ENCODE measurements at regions not wholly inside any gene's neighbourhood (a gene's known extent, or its start where the extent isn't known, plus 50 kb on each side); places are given as distances from the start of the nearest gene placed in this dataset.
"Not testable (repeated sequence)": the region's sequence is repeated elsewhere in the genome, so short reads cannot be mapped to it uniquely, and the experiment has no call there.

DNA sequence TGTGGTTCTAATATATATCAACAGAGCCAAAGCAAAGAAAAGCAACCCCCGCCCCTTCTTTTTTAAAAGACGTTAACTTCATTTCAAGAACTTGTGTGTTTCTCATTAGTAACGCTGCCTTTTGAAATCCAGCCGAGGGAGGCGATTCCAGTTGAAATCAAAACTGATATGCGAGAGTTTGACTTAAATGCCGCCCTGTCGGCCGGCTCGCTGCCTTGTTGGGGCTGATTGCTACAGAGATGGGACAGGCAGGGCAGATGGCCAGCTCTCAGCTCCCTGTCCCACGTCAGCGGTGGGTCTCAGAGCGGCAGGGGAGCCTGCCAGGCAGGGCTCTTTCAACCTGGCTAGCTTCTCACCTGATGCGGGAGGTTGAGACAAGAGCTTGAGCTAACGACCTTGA, 51.9 kb upstream of the ALX4 start:
- Mint-ChIP-seq H3K27me3 (peaks cover 12% of the 10 kb centered on the region), H3K4me1 (no peaks in the 10 kb centered on the region), H3K27ac (no peak overlapping the region), H3K4me3 (no peak overlapping the region), H3K9me3 (no peaks in the 10 kb centered on the region), H3K36me3 (no peaks in the 10 kb centered on the region)
- no peak for DNase-seq

DNA sequence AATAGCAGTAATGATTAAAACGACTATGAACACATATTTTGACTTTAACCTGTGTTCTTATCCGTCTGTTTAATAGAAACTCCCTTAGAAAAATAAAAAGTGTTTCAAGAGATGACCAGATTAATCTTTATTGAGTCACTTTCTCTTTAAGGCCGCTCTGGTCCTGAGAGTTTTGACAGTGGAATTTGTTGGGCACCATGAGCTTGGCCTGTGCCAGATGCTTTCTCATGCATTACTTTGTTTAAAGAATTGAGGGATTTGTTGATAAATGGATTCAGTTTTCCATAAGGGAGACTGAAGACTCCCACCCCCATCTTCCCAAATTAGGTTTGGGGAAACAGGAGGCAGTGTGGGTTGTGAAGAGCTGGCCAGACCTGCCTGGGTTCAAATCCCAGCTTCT, 53.2 kb upstream of the ALX4 start:
- H3K4me1 Mint-ChIP-seq: no peaks in the 10 kb centered on the region
- no peaks in the 10 kb centered on the region for H3K9me3 Mint-ChIP-seq
- H3K27me3 Mint-ChIP-seq: peaks cover 8% of the 10 kb centered on the region
- H3K27ac Mint-ChIP-seq: no peak overlapping the region
- no peak for DNase-seq
- no peak overlapping the region for H3K4me3 Mint-ChIP-seq
- H3K36me3 Mint-ChIP-seq: no peaks in the 10 kb centered on the region

DNA sequence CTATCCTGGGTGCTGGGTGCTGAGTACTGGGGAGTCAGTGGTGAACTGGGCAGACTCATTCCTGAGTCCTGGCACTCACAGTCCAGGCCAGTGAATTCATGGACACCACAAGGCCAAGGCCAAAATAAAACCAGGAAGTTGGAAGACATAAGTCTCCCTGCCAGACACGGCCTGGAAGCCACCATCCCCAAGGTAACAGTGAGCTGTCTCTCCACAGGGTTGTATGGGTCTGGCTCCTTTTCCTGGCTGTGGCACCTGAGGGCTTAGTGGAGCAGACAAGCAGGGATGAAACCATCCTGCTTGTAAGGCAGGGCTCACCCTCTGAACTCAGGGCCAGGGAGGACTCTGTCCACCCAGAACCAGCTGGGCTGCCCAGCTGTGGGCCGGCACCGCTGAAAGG, 54.7 kb upstream of the ALX4 start:
- Mint-ChIP-seq H3K27me3 (peaks cover 2% of the 10 kb centered on the region), H3K4me3 (no peak overlapping the region), H3K4me1 (no peaks in the 10 kb centered on the region), H3K36me3 (no peaks in the 10 kb centered on the region), H3K9me3 (no peaks in the 10 kb centered on the region), H3K27ac (no peak overlapping the region)
- no peak for DNase-seq

DNA sequence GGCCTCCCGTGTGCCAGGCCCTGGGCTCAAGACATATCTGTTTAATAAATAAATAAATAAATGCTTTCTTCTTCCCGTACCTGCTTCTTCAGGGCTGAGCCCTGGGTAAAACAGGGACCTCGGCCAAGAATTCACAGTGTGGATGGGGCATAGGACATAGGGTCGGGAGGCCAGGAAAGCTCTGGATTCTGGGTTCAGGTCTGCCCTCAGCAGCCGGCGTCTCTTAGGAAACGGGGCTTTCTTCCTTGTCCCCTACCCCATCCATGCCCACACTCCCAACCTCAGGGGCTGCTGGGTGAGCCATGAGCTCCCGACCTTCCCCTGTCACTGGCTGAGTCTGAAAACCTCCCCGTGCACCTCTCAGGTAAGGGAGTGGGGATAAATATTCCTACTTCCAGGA, 55.7 kb upstream of the ALX4 start:
- H3K36me3 Mint-ChIP-seq: no peaks in the 10 kb centered on the region
- no peak for DNase-seq
- no peaks in the 10 kb centered on the region for H3K4me1 Mint-ChIP-seq
- H3K9me3 Mint-ChIP-seq: no peaks in the 10 kb centered on the region
- H3K27me3 Mint-ChIP-seq: peaks cover 6% of the 10 kb centered on the region
- H3K27ac Mint-ChIP-seq: no peak overlapping the region
- no peak overlapping the region for H3K4me3 Mint-ChIP-seq

DNA sequence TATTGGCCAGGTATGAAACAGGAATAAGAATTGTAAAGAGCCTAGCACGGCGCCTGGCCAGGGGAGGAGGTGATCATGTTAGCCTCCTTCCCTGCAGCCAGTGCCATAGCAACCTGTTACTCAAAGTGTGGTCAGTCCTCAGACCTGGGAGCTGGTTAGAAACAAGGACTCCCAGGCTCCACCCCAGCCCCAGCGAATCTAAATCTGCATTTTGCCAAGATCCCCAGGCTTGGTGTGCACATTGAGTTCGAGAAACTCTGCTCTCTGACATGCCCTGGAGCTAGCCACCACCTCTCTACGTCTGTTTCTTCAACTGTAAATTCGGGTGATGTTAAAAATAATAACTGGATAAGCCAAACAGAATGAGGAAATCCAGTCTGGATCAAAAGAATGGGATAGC, 56.1 kb upstream of the ALX4 start:
- H3K9me3 Mint-ChIP-seq: no peaks in the 10 kb centered on the region
- DNase-seq: no peak
- no peak overlapping the region for H3K27ac Mint-ChIP-seq
- H3K4me3 Mint-ChIP-seq: no peak overlapping the region
- H3K36me3 Mint-ChIP-seq: no peaks in the 10 kb centered on the region
- H3K4me1 Mint-ChIP-seq: no peaks in the 10 kb centered on the region
- H3K27me3 Mint-ChIP-seq: peaks cover 6% of the 10 kb centered on the region

DNA sequence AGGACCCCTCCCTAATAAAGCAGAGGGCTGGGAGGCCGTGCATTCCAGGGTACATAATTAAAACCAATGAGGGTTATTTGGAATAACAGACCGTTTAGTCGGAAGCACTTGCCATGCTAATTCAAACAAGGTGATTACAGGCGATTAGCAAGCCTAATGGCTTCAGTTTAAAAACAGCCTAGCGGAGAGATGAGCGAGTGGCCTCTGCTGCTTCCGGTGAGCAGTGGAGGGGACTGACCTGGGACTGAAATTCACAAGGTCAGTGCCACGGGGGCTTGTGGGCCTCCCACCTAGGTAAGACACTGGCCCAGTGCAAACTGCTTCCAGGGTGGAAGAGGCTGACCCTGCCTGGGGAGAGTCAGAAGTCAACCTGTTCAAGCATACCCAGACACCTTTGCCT, 56.8 kb upstream of the ALX4 start:
- Mint-ChIP-seq H3K4me1 (no peaks in the 10 kb centered on the region), H3K27ac (no peak overlapping the region), H3K4me3 (no peak overlapping the region), H3K27me3 (peaks cover 6% of the 10 kb centered on the region), H3K36me3 (no peaks in the 10 kb centered on the region), H3K9me3 (peaks cover 2% of the 10 kb centered on the region)
- DNase-seq: no peak

DNA sequence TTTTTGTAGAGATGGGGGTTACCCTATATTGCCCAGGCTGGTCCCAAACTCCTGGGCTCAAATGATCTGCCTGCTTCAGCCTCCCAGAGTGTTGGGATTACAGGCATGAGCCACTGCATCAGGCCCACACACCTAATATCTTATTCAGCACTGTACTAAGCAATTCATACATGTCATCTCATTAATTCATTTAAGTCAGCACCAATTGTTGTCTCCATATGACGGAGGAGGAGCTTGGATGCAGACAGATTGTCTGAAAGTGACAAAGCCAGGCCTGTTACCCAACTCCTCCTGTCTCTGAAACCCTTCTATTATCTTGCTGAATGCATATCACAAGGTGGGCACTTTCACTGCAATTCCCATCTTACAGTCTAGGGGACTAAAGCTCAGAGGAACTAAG, 57.5 kb upstream of the ALX4 start:
- peaks cover 6% of the 10 kb centered on the region for H3K27me3 Mint-ChIP-seq
- H3K4me3 Mint-ChIP-seq: no peak overlapping the region
- H3K4me1 Mint-ChIP-seq: no peaks in the 10 kb centered on the region
- no peak overlapping the region for H3K27ac Mint-ChIP-seq
- DNase-seq: no peak
- H3K36me3 Mint-ChIP-seq: no peaks in the 10 kb centered on the region
- H3K9me3 Mint-ChIP-seq: peaks cover 2% of the 10 kb centered on the region

DNA sequence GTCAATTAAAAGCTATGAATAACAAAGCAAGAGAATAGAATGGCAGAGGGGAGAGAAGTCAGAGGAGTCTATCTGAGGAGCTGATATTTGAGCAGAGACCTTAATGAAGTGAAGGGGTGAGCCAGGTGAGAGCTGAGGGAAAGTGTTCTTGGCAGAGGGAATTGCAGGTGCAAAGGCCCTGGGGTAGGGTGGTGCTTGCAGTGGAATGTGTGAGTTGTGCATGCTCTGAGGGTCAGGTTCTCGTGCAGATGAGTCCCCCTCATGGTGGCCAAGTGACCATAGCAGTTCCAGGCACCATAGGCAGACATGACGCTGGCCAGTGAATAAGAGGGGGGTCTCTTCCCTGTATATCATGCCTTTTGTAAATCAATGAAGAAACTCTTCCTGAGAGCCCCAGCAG, 58.9 kb upstream of the ALX4 start:
- H3K36me3 Mint-ChIP-seq: no peaks in the 10 kb centered on the region
- peaks cover 6% of the 10 kb centered on the region for H3K27me3 Mint-ChIP-seq
- H3K27ac Mint-ChIP-seq: no peak overlapping the region
- no peak for DNase-seq
- H3K9me3 Mint-ChIP-seq: peaks cover 2% of the 10 kb centered on the region
- no peaks in the 10 kb centered on the region for H3K4me1 Mint-ChIP-seq
- no peak overlapping the region for H3K4me3 Mint-ChIP-seq

DNA sequence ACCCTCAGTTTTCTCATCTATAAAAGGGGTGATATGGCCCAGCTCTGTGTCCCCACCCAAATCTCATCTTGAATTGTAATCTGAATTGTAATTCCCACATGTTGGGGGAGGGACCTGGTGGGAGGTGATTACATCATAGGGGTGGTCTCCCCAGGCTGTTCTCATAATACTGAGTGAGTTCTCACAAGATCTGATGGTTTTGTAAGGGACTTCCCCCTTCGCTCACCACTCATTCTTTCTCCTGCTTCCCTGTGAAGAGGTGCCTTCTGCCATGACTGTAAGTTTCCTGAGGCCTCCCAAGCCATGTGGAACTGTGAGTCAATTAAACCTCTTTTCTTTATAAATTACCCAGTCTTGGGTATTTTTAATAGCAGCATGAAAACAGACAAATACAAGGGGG, 61.1 kb upstream of the ALX4 start:
- H3K9me3 Mint-ChIP-seq, DNase-seq, H3K27ac Mint-ChIP-seq, H3K4me1 Mint-ChIP-seq, H3K36me3 Mint-ChIP-seq, H3K27me3 Mint-ChIP-seq, H3K4me3 Mint-ChIP-seq: not testable (repeated sequence)

DNA sequence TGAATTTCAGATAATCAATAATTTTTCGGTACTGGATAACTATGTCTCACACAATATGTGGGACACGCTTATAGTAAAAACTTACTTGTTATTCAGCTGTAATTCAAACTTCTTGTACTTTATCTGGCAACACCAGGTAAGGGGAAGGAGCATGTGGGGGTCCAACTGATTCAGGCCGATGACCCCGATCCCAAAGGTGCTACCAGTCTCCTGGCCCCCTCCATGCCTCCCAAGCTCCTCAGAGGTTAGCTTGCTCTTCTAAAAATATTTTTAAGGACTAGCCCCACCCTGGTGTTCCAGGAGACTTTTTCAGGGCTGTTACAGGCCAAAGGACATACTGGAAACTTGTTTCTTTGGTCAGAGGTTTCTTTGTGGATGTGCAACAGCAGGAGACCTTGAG, 61.8 kb upstream of the ALX4 start:
- no peaks in the 10 kb centered on the region for H3K4me1 Mint-ChIP-seq
- H3K27me3 Mint-ChIP-seq: peaks cover 6% of the 10 kb centered on the region
- H3K4me3 Mint-ChIP-seq: no peak overlapping the region
- DNase-seq: no peak
- no peak overlapping the region for H3K27ac Mint-ChIP-seq
- H3K36me3 Mint-ChIP-seq: no peaks in the 10 kb centered on the region
- H3K9me3 Mint-ChIP-seq: peaks cover 2% of the 10 kb centered on the region

DNA sequence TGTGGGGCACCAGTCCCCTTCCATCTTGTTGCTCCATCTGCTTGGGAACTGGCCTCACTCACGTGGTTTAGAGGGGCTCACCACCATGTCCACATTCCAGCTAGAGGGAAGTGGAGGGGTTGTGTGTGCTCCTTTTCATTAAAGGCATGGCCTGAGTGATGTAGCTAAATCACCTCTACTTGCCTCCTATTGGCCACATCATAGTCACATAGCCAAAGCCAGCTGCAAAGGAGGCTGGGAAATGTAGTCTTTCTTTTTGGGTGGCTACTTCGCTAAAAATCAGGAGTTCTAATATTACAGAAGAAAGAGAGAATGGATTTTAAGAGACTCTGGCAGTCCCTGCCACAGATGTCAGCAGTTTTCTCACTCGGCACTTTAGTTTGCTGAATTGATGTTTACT, 63.0 kb upstream of the ALX4 start:
- Mint-ChIP-seq H3K4me1 (no peaks in the 10 kb centered on the region), H3K27me3 (peaks cover 6% of the 10 kb centered on the region), H3K36me3 (no peaks in the 10 kb centered on the region), H3K27ac (no peak overlapping the region), H3K4me3 (no peak overlapping the region), H3K9me3 (peaks cover 2% of the 10 kb centered on the region)
- DNase-seq: no peak

DNA sequence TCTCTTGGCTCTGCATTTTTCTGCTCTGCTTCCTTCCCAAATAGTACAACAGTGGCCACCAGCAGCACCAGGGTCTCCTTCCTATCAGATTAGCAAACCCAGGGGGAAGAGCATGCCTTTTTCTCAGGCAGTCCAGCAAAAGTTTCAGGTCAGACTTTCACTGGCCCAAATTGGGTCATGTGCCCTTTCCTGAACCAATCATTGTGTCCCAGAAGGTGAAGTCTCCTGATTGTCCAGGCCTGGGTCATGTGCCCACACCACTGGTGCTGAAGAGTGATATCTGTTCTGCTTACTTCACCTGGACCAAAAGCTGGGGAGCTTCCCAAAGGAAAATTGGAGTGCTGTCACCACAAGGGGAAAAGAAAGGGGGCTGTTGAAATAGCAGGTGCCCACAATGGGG, 64.1 kb upstream of the ALX4 start:
- Mint-ChIP-seq H3K4me1 (no peaks in the 10 kb centered on the region), H3K27ac (no peak overlapping the region), H3K36me3 (no peaks in the 10 kb centered on the region), H3K4me3 (no peak overlapping the region), H3K9me3 (peaks cover 2% of the 10 kb centered on the region), H3K27me3 (peaks cover 9% of the 10 kb centered on the region)
- DNase-seq: no peak

DNA sequence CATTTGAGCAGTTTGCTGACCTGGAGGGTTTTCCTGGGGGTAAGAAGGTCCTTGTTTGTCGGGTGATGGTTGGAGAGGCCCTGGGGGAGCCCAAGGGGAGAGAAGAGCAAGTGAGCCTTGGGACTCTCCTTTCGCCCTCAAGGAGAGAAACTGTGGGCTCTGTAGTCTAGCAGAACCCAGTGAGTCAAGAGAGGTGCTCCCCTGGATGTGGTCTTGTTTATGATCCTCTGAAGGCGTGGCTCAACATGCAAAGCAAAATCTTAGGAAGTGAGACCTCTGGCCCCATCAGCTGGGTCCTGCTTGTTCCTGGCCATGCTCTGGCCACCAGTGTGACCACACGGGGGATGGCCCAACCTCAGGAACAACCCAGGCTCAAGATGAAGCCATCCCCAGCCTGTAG, 66.5 kb upstream of the ALX4 start:
- Mint-ChIP-seq H3K27me3 (peaks cover 10% of the 10 kb centered on the region), H3K4me3 (no peak overlapping the region), H3K4me1 (no peaks in the 10 kb centered on the region), H3K36me3 (no peaks in the 10 kb centered on the region), H3K27ac (no peak overlapping the region), H3K9me3 (no peaks in the 10 kb centered on the region)
- DNase-seq: no peak

DNA sequence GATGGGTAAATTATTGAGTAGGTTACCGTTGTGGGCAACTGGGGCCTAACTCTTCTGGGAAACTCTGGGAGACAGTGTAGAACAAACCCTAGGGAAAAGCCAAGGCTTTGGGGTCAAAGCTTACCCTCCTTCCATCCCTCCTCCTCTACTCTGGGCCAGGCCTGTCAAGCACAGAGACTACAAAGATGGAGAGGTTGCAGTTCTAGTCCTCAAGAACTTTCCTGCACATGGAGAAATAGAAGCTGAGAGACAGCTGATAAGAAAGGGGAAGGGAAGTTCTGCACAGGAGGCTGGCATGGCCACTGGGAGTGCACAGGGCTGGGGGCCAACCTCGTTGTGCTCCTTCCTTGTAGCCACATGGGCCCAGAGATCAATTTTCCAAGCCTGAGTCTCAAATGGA, 67.2 kb upstream of the ALX4 start:
- peaks cover 14% of the 10 kb centered on the region for H3K27me3 Mint-ChIP-seq
- no peaks in the 10 kb centered on the region for H3K9me3 Mint-ChIP-seq
- DNase-seq: no peak
- no peak overlapping the region for H3K27ac Mint-ChIP-seq
- H3K4me3 Mint-ChIP-seq: no peak overlapping the region
- no peaks in the 10 kb centered on the region for H3K36me3 Mint-ChIP-seq
- H3K4me1 Mint-ChIP-seq: no peaks in the 10 kb centered on the region

DNA sequence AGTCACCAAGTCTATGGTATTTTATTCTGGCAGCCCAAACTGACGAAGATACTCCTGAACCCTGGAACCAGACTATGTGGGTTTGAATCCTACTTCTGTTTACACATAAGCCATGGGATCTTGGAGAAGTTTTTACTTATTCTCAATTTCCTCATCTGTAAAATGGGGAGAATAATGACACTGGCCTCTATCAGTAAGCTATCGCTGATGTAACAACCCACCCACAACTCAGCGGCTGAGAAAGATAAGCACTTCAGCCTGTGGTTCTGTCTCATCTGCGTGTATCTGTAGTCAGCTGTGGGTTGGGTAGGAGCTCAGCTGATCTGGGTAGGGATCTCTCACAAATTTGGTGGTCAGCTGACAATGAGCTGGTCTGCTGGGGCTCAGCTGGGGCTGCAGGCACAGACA, 68.0 kb upstream of the ALX4 start:
- Mint-ChIP-seq H3K4me1 (no peaks in the 10 kb centered on the region), H3K27me3 (peaks cover 14% of the 10 kb centered on the region), H3K9me3 (no peaks in the 10 kb centered on the region), H3K27ac (no peak overlapping the region), H3K4me3 (no peak overlapping the region), H3K36me3 (no peaks in the 10 kb centered on the region)
- DNase-seq: no peak

DNA sequence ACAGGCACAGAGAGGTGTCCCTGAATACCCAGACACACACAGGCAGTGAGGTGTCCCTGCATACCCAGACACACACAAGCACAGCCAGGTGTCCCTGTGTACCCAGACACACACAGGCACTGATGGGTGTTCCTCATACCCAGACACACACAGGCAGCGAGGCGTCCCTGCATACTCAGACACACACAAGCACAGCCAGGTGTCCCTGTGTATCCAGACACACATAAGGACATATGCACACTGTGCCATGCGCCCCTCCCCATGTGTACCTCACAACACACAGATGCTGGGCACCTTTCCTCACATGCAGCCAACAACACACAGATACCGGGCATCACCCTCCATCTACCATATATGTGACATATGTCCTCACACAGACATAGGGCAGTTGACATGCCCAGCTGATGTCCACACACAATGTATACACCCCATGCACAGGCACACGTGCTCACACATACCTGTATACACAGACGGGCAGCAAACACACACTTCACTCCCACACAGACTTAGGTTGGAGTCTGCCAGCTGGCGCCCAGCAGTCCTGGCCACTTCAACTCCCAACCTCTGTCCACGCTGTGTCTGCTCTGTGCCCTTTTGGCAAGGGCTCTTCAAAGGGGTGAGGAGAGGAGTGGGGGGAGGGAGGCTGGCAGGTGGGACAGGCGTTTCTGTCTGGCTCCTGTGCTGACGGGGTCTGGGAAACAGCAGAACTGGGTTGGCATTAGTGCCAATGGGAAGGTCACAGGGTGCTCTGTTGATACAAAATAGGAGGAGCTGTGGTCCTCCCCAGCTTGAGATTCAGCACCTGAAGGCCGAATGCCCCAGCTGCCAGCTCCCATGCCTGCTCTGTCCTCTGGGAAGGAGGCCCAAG, 69.4 kb upstream of the ALX4 start:
- Mint-ChIP-seq H3K9me3 (no peaks in the 10 kb centered on the region), H3K4me3 (no peak overlapping the region), H3K36me3 (no peaks in the 10 kb centered on the region), H3K27ac (no peak overlapping the region), H3K4me1 (no peaks in the 10 kb centered on the region), H3K27me3 (peaks cover 20% of the 10 kb centered on the region)
- DNase-seq: no peak

DNA sequence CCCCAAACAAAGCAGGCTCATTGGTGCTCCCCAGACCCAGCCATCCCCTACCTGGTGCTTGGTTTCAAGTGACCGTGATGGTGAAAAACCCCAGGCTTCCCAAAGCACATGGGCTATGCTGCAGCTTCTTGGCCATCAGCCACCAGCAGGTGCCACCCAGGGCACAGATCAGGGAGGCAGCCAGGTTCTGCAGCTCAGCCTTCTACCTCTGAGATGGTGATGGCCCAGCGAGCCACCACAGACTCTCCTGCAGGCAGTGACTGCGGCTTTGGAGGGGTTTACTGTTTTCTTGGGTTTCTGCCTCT, 70.0 kb upstream of the ALX4 start:
- H3K36me3 Mint-ChIP-seq: no peaks in the 10 kb centered on the region
- H3K4me3 Mint-ChIP-seq: no peak overlapping the region
- no peaks in the 10 kb centered on the region for H3K4me1 Mint-ChIP-seq
- H3K27ac Mint-ChIP-seq: no peak overlapping the region
- no peak for DNase-seq
- H3K27me3 Mint-ChIP-seq: peaks cover 23% of the 10 kb centered on the region
- H3K9me3 Mint-ChIP-seq: no peaks in the 10 kb centered on the region
